ENCODE measurements at regions not wholly inside any gene's neighbourhood (a gene's known extent, or its start where the extent isn't known, plus 50 kb on each side); places are given as distances from the start of the nearest gene placed in this dataset.

GRCh38 chr22:48057116-48057835 lies 1294.8 kb downstream of the TBC1D22A start:
- POLR2A ChIA-PET = no interaction called here
- CTCF ChIA-PET = no interaction called here
- H3K9me3 Mint-ChIP-seq = no peaks in the 10 kb centered on the region
- H3K36me3 Mint-ChIP-seq (ENCODE audit: low read depth) = no peaks in the 10 kb centered on the region
- H3K27ac Mint-ChIP-seq = no peak overlapping the region
- H3K4me1 Mint-ChIP-seq = no peaks in the 10 kb centered on the region
- H3K27me3 Mint-ChIP-seq = peaks cover 6% of the 10 kb centered on the region
- no peak overlapping the region for H3K4me3 Mint-ChIP-seq
- no peak for DNase-seq

GRCh38 chr22:48055827-48056226 lies 1293.4 kb downstream of the TBC1D22A start:
- H3K36me3 Mint-ChIP-seq (ENCODE audit: low read depth) = no peaks in the 10 kb centered on the region
- H3K4me3 Mint-ChIP-seq = no peak overlapping the region
- H3K27me3 Mint-ChIP-seq = peaks cover 6% of the 10 kb centered on the region
- ChIA-PET CTCF (no interaction called here), POLR2A (no interaction called here)
- no peak overlapping the region for H3K27ac Mint-ChIP-seq
- H3K9me3 Mint-ChIP-seq = no peaks in the 10 kb centered on the region
- DNase-seq = no peak
- H3K4me1 Mint-ChIP-seq = no peaks in the 10 kb centered on the region

GRCh38 chr22:48055185-48055584 lies 1292.7 kb downstream of the TBC1D22A start:
- H3K27me3 Mint-ChIP-seq = peaks cover 6% of the 10 kb centered on the region
- no peak overlapping the region for H3K27ac Mint-ChIP-seq
- DNase-seq = no peak
- CTCF ChIA-PET = no interaction called here
- no peak overlapping the region for H3K4me3 Mint-ChIP-seq
- H3K36me3 Mint-ChIP-seq (ENCODE audit: low read depth) = no peaks in the 10 kb centered on the region
- POLR2A ChIA-PET = no interaction called here
- no peaks in the 10 kb centered on the region for H3K4me1 Mint-ChIP-seq
- H3K9me3 Mint-ChIP-seq = no peaks in the 10 kb centered on the region

- DNase-seq = no peak
- no peaks in the 10 kb centered on the region for H3K4me1 Mint-ChIP-seq
- peaks cover 6% of the 10 kb centered on the region for H3K27me3 Mint-ChIP-seq
- no peak overlapping the region for H3K4me3 Mint-ChIP-seq
- H3K9me3 Mint-ChIP-seq = no peaks in the 10 kb centered on the region
- H3K36me3 Mint-ChIP-seq (ENCODE audit: low read depth) = no peaks in the 10 kb centered on the region
- ChIA-PET POLR2A (no interaction called here), CTCF (no interaction called here)
- no peak overlapping the region for H3K27ac Mint-ChIP-seq
Measured at GRCh38 chr22:48054596-48054995, 1292.1 kb downstream of the TBC1D22A start.

GRCh38 chr22:48053973-48054372 lies 1291.5 kb downstream of the TBC1D22A start:
- POLR2A ChIA-PET = no interaction called here
- no peak for DNase-seq
- H3K27me3 Mint-ChIP-seq = peaks cover 7% of the 10 kb centered on the region
- CTCF ChIA-PET = no interaction called here
- H3K4me1 Mint-ChIP-seq = no peaks in the 10 kb centered on the region
- H3K4me3 Mint-ChIP-seq = no peak overlapping the region
- no peaks in the 10 kb centered on the region for H3K36me3 Mint-ChIP-seq (ENCODE audit: low read depth)
- no peak overlapping the region for H3K27ac Mint-ChIP-seq
- no peaks in the 10 kb centered on the region for H3K9me3 Mint-ChIP-seq

- POLR2A ChIA-PET = no interaction called here
- H3K36me3 Mint-ChIP-seq (ENCODE audit: low read depth) = no peaks in the 10 kb centered on the region
- peaks cover 8% of the 10 kb centered on the region for H3K27me3 Mint-ChIP-seq
- no peaks in the 10 kb centered on the region for H3K9me3 Mint-ChIP-seq
- no peak for DNase-seq
- no peaks in the 10 kb centered on the region for H3K4me1 Mint-ChIP-seq
- CTCF ChIA-PET = no interaction called here
- no peak overlapping the region for H3K4me3 Mint-ChIP-seq
- H3K27ac Mint-ChIP-seq = no peak overlapping the region
Measured at GRCh38 chr22:48053486-48053885, 1291.0 kb downstream of the TBC1D22A start.

- Mint-ChIP-seq H3K27me3 (peaks cover 8% of the 10 kb centered on the region), H3K36me3 (ENCODE audit: low read depth) (no peaks in the 10 kb centered on the region), H3K27ac (no peak overlapping the region), H3K9me3 (no peaks in the 10 kb centered on the region), H3K4me1 (no peaks in the 10 kb centered on the region), H3K4me3 (no peak overlapping the region)
- DNase-seq = no peak
- CTCF ChIA-PET = no interaction called here
- POLR2A ChIA-PET = no interaction called here
Measured at GRCh38 chr22:48052621-48052890, 1290.1 kb downstream of the TBC1D22A start.

- H3K9me3 Mint-ChIP-seq = no peaks in the 10 kb centered on the region
- no peaks in the 10 kb centered on the region for H3K4me1 Mint-ChIP-seq
- ChIA-PET CTCF (no interaction called here), POLR2A (no interaction called here)
- H3K27ac Mint-ChIP-seq = no peak overlapping the region
- DNase-seq = no peak
- no peaks in the 10 kb centered on the region for H3K36me3 Mint-ChIP-seq (ENCODE audit: low read depth)
- H3K27me3 Mint-ChIP-seq = peaks cover 4% of the 10 kb centered on the region
- no peak overlapping the region for H3K4me3 Mint-ChIP-seq
Measured at GRCh38 chr22:48051796-48052620, 1289.6 kb downstream of the TBC1D22A start.

GRCh38 chr22:48050836-48051235 lies 1288.4 kb downstream of the TBC1D22A start:
- no peaks in the 10 kb centered on the region for H3K9me3 Mint-ChIP-seq

GRCh38 chr22:48049116-48049515 lies 1286.7 kb downstream of the TBC1D22A start:
- Mint-ChIP-seq H3K4me1 (peaks cover 7% of the 10 kb centered on the region), H3K4me3 (no peak overlapping the region), H3K36me3 (ENCODE audit: low read depth) (no peaks in the 10 kb centered on the region), H3K27ac (no peak overlapping the region), H3K9me3 (no peaks in the 10 kb centered on the region), H3K27me3 (peaks cover 11% of the 10 kb centered on the region)
- CTCF ChIA-PET = no interaction called here
- DNase-seq = no peak
- POLR2A ChIA-PET = no interaction called here

More at GRCh38 chr22:48050836-48051235, 1288.4 kb downstream of the TBC1D22A start:
- Mint-ChIP-seq H3K36me3 (ENCODE audit: low read depth) (no peaks in the 10 kb centered on the region), H3K4me3 (no peak overlapping the region), H3K27ac (no peak overlapping the region), H3K27me3 (peaks cover 2% of the 10 kb centered on the region), H3K4me1 (no peaks in the 10 kb centered on the region)
- ChIA-PET CTCF (interaction anchor here (0.6 kb wide), 1 partner anchor 1764 kb away, joined by 3 read pairs; no protein-coding TSS in a partner anchor), POLR2A (no interaction called here)
- DNase-seq = no peak

GRCh38 chr22:48047722-48048500 lies 1285.5 kb downstream of the TBC1D22A start:
- H3K27me3 Mint-ChIP-seq = peaks cover 15% of the 10 kb centered on the region
- CTCF ChIA-PET = interaction anchor here (0.6 kb wide), 1 partner anchor 1525 kb away, joined by 3 read pairs; no protein-coding TSS in a partner anchor

GRCh38 chr22:48045369-48045768 lies 1282.9 kb downstream of the TBC1D22A start:
- CTCF ChIA-PET = interaction anchor here (0.6 to 2.2 kb wide), 2 partner anchors 12 to 71 kb away, joined by 3 to 5 read pairs; no protein-coding TSS in a partner anchor

More at GRCh38 chr22:48047722-48048500, 1285.5 kb downstream of the TBC1D22A start:
- POLR2A ChIA-PET = no interaction called here
- Mint-ChIP-seq H3K9me3 (no peaks in the 10 kb centered on the region), H3K36me3 (ENCODE audit: low read depth) (no peaks in the 10 kb centered on the region), H3K27ac (no peak overlapping the region), H3K4me3 (no peak overlapping the region), H3K4me1 (peaks cover 7% of the 10 kb centered on the region)
- no peak for DNase-seq

GRCh38 chr22:48044487-48045060 lies 1282.1 kb downstream of the TBC1D22A start:
- H3K9me3 Mint-ChIP-seq = no peaks in the 10 kb centered on the region

More at GRCh38 chr22:48045369-48045768, 1282.9 kb downstream of the TBC1D22A start:
- H3K27me3 Mint-ChIP-seq = peaks cover 20% of the 10 kb centered on the region
- H3K4me3 Mint-ChIP-seq = no peak overlapping the region
- no peak overlapping the region for H3K27ac Mint-ChIP-seq
- H3K4me1 Mint-ChIP-seq = peaks cover 7% of the 10 kb centered on the region
- H3K9me3 Mint-ChIP-seq = no peaks in the 10 kb centered on the region
- no peak for DNase-seq
- H3K36me3 Mint-ChIP-seq (ENCODE audit: low read depth) = no peaks in the 10 kb centered on the region
- POLR2A ChIA-PET = no interaction called here

More at GRCh38 chr22:48044487-48045060, 1282.1 kb downstream of the TBC1D22A start:
- peaks cover 7% of the 10 kb centered on the region for H3K4me1 Mint-ChIP-seq
- ChIA-PET CTCF (interaction anchor here (2.2 kb wide), 1 partner anchor 11 kb away, joined by 5 read pairs; no protein-coding TSS in a partner anchor), POLR2A (no interaction called here)
- no peak overlapping the region for H3K27ac Mint-ChIP-seq
- H3K27me3 Mint-ChIP-seq = peaks cover 20% of the 10 kb centered on the region
- no peaks in the 10 kb centered on the region for H3K36me3 Mint-ChIP-seq (ENCODE audit: low read depth)
- H3K4me3 Mint-ChIP-seq = no peak overlapping the region
- DNase-seq = no peak

Data from activated CD4-positive, alpha-beta T cell treated with anti-CD3 and anti-CD28 coated beads, Interleukin-2, amount 10 ng/mL, durations not matched to agents 7 days and 5 days (primary cell).